Calu3 (cell line): ENCODE measurements at regions not wholly inside any gene's neighbourhood (a gene's known extent, or its start where the extent isn't known, plus 50 kb on each side); places are given as distances from the start of the nearest gene placed in this dataset.

Experiments used
- BruUV-seq: library from RNA; stranded (reverse); fragments of 400-500 nt; replicated peaks from 2 replicates; lab custom pipeline; 2021; lab: Mats Ljungman, UMichigan
- CTCF ChIA-PET: fragments of 300-600 bp; sonication (Branson Sonifier 250); formaldehyde crosslinking; loops from one replicate; lab custom pipeline; 2022; ENCODE audit warnings: antibody characterized with exemption; lab: Charles Lee
- DNase-seq: peaks from one replicate; pipeline ENCODE4 v3.0.0; 2022
- H3K27ac Mint-ChIP-seq: one replicate; pipeline ENCODE4 v1.8.0; 2022; ENCODE audit warnings: mixed read lengths; ENCODE audit not compliant: unreplicated experiment
- H3K27me3 Mint-ChIP-seq: one replicate; pipeline ENCODE4 v1.8.0; 2022; ENCODE audit warnings: mixed read lengths; ENCODE audit not compliant: unreplicated experiment
- H3K36me3 Mint-ChIP-seq: one replicate; pipeline ENCODE4 v1.8.0; 2022; ENCODE audit warnings: mild to moderate bottlenecking, moderate library complexity, mixed read lengths; ENCODE audit not compliant: insufficient read depth, unreplicated experiment
- H3K4me1 Mint-ChIP-seq: one replicate; pipeline ENCODE4 v1.8.0; 2022; ENCODE audit warnings: mild to moderate bottlenecking, low read depth, mixed read lengths; ENCODE audit not compliant: unreplicated experiment
- H3K4me3 Mint-ChIP-seq: one replicate; pipeline ENCODE4 v1.8.0; 2022; ENCODE audit warnings: mild to moderate bottlenecking, low read depth, moderate library complexity, mixed read lengths; ENCODE audit not compliant: unreplicated experiment
- H3K9me3 Mint-ChIP-seq: one replicate; pipeline ENCODE4 v1.8.0; 2022; ENCODE audit warnings: low read depth, mixed read lengths; ENCODE audit not compliant: unreplicated experiment
- intact Hi-C: fragments of 100-400 bp; cut with micrococcal nuclease; formaldehyde crosslinking; loops from one replicate; pipeline ENCODE4 v1.10.0; 2022; ENCODE audit not compliant: unreplicated experiment
- TF ChIP-seq, protein P1 (sequence below): fragments of 200-600 bp; IDR thresholded peaks from one replicate; pipeline ENCODE4 v1.8.0; 2022; ENCODE audit warnings: antibody characterized with exemption; ENCODE audit not compliant: unreplicated experiment

- intact Hi-C loops: no loop called here
- CTCF ChIA-PET: no interaction called here
- Mint-ChIP-seq H3K36me3 (peaks cover 4% of the 10 kb centered on the region), H3K4me1 (no peaks in the 10 kb centered on the region), H3K27ac (no peak overlapping the region), H3K27me3 (peaks cover 70% of the 10 kb centered on the region), H3K9me3 (no peaks in the 10 kb centered on the region), H3K4me3 (no peak overlapping the region)
- TF ChIP-seq, protein P1, sequence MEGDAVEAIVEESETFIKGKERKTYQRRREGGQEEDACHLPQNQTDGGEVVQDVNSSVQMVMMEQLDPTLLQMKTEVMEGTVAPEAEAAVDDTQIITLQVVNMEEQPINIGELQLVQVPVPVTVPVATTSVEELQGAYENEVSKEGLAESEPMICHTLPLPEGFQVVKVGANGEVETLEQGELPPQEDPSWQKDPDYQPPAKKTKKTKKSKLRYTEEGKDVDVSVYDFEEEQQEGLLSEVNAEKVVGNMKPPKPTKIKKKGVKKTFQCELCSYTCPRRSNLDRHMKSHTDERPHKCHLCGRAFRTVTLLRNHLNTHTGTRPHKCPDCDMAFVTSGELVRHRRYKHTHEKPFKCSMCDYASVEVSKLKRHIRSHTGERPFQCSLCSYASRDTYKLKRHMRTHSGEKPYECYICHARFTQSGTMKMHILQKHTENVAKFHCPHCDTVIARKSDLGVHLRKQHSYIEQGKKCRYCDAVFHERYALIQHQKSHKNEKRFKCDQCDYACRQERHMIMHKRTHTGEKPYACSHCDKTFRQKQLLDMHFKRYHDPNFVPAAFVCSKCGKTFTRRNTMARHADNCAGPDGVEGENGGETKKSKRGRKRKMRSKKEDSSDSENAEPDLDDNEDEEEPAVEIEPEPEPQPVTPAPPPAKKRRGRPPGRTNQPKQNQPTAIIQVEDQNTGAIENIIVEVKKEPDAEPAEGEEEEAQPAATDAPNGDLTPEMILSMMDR: no peak
- no peak for DNase-seq
- no TSS peak for BruUV-seq
These were observed 125.6 kb downstream of the TSN start for GRCh38 chr2:121881038-121881437.

DNA sequence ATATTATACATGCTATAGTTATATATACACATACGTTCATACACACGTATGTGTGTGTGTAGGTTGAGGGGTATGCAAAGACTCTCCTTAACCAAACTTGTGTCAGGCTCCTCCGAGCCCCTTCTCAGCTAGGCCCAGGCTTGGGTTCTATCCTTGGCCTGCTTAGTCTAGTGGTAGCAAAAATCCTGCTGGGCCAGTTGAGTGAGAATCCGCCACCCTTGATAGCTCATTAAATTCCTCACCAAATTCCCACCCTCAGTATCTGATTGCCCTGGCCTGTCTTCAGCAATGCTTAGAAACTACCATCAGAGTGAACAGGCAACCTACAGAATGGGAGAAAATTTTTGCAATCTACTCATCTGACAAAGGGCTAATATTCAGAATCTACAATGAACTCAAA lies 126.5 kb downstream of the TSN start:
- CTCF ChIA-PET: no interaction called here
- no peaks in the 10 kb centered on the region for H3K4me1 Mint-ChIP-seq
- no peak overlapping the region for H3K27ac Mint-ChIP-seq
- peaks cover 76% of the 10 kb centered on the region for H3K27me3 Mint-ChIP-seq
- DNase-seq: no peak
- intact Hi-C loops: no loop called here
- BruUV-seq: no TSS peak
- H3K9me3 Mint-ChIP-seq: no peaks in the 10 kb centered on the region
- H3K36me3 Mint-ChIP-seq: peaks cover 4% of the 10 kb centered on the region
- no peak overlapping the region for H3K4me3 Mint-ChIP-seq
- TF ChIP-seq, protein P1: no peak

- CTCF ChIA-PET: no interaction called here
- no peak for DNase-seq
These were observed 128.6 kb downstream of the TSN start for GRCh38 chr2:121884078-121884477.

DNA sequence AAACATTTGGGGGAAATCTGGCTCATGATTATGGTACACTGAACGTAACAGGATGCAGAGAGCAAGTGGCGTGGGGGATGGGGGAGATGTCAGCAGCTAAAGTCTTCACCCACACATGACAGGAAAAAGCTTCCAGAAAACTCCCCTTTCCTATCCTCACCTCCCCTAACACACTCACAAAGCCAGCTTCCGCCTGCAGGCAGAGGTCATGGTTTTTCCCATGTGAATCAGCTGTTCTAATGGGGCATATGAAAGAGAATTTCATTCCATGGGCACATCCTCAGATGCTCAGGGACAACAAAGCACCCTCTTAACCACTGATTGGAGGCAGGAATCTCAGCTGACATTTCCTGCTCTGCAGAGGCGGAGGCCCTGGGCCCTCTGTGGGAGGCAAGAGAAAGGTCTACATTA lies 129.1 kb downstream of the TSN start:
- Mint-ChIP-seq H3K27me3 (peaks cover 81% of the 10 kb centered on the region), H3K36me3 (peaks cover 4% of the 10 kb centered on the region), H3K9me3 (no peaks in the 10 kb centered on the region), H3K27ac (no peak overlapping the region), H3K4me3 (no peak overlapping the region), H3K4me1 (no peaks in the 10 kb centered on the region)
- TF ChIP-seq, protein P1: no peak
- intact Hi-C loops: no loop called here
- DNase-seq: no peak
- BruUV-seq: no TSS peak
- CTCF ChIA-PET: no interaction called here

More at GRCh38 chr2:121884078-121884477, 128.6 kb downstream of the TSN start:
- no peak overlapping the region for H3K27ac Mint-ChIP-seq
- H3K4me1 Mint-ChIP-seq: no peaks in the 10 kb centered on the region
- H3K27me3 Mint-ChIP-seq: peaks cover 81% of the 10 kb centered on the region
- intact Hi-C loops: no loop called here
- peaks cover 4% of the 10 kb centered on the region for H3K36me3 Mint-ChIP-seq
- no peaks in the 10 kb centered on the region for H3K9me3 Mint-ChIP-seq
- TF ChIP-seq, protein P1: no peak
- BruUV-seq: no TSS peak
- no peak overlapping the region for H3K4me3 Mint-ChIP-seq
